ENCODE measurements at regions not wholly inside any gene's neighbourhood (a gene's known extent, or its start where the extent isn't known, plus 50 kb on each side); places are given as distances from the start of the nearest gene placed in this dataset.

GRCh38 chr4:159655547-159655946 is 552.7 kb downstream of the RAPGEF2 start:
- Histone ChIP-seq H3K27me3 (replicated peaks in 1 of 4; ENCODE audit: control extremely low read depth in 1 of 4, control insufficient read depth in 3 of 4, insufficient read depth in 4 of 4, low read length in 3 of 4) (no peaks in the 10 kb centered on the region), H3K79me2 (ENCODE audit: control insufficient read depth, insufficient read depth, low read length) (no peaks in the 10 kb centered on the region), H4K20me1 (ENCODE audit: control insufficient read depth, insufficient read depth, low read length, poor library complexity, severe bottlenecking) (no peaks in the 10 kb centered on the region), H3K36me3 (replicated peaks in 1 of 2; ENCODE audit: control extremely low read depth in 1 of 2, control insufficient read depth in 1 of 2, extremely low read depth in 1 of 2, insufficient read depth in 2 of 2, low read length in 1 of 2) (no peaks in the 10 kb centered on the region), H3K4me2 (replicated peaks; ENCODE audit: low read depth, low read length, poor library complexity, severe bottlenecking) (no peak overlapping the region), H3K4me1 (ENCODE audit: control insufficient read depth in 2 of 2, insufficient read depth in 2 of 2, low read length in 2 of 2) (no peaks in the 10 kb centered on the region), H3K27ac (ENCODE audit: low read length in 2 of 2) (no peak overlapping the region), H3K4me3 (ENCODE audit: control extremely low read depth in 1 of 5, extremely low read depth in 1 of 5, insufficient read depth in 1 of 5, low read depth in 2 of 5, low read length in 4 of 5) (no peak overlapping the region), H3K9me3 (ENCODE audit: control extremely low read depth in 1 of 3, control insufficient read depth in 2 of 3, insufficient read depth in 1 of 3, low read length in 2 of 3) (peaks cover 0 to 8% (median 1%) of the 10 kb centered on the region in 3 donors), H3K9ac (ENCODE audit: low read length) (no peak overlapping the region), H2AFZ (ENCODE audit: insufficient read depth, low read depth, low read length, poor library complexity, severe bottlenecking) (no peak overlapping the region)
- no peak for TF ChIP-seq CTCF (IDR thresholded peaks at IDR 0.05)
- TF ChIP-seq EZH2 (IDR thresholded peaks at IDR 0.05; ENCODE audit: borderline replicate concordance, insufficient read depth, low read depth, low read length, poor library complexity, severe bottlenecking) = no peak
- ChIA-PET POLR2A (no interaction called here), CTCF (no interaction called here)
- DNase-seq = no peak
- Mint-ChIP-seq H3K27ac (no peak overlapping the region), H3K4me1 (no peaks in the 10 kb centered on the region), H3K4me3 (no peak overlapping the region), H3K9me3 (ENCODE audit: insufficient read depth) (peaks cover 1% of the 10 kb centered on the region), H3K27me3 (no peaks in the 10 kb centered on the region)
- intact Hi-C loops (cut with micrococcal nuclease) = no loop called here
- 83% methylated on average over 1 of the region's 1 CpG for WGBS (ENCODE audit: insufficient coverage)
- ATAC-seq (ENCODE audit: low read depth) = no peak

- H3K4me3 ChIP-seq (ENCODE audit: control extremely low read depth in 1 of 5, extremely low read depth in 1 of 5, insufficient read depth in 1 of 5, low read depth in 2 of 5, low read length in 4 of 5) = no peak overlapping the region
- H3K36me3 ChIP-seq (replicated peaks in 1 of 2; ENCODE audit: control extremely low read depth in 1 of 2, control insufficient read depth in 1 of 2, extremely low read depth in 1 of 2, insufficient read depth in 2 of 2, low read length in 1 of 2) = no peaks in the 10 kb centered on the region
- H3K9me3 ChIP-seq (ENCODE audit: control extremely low read depth in 1 of 3, control insufficient read depth in 2 of 3, insufficient read depth in 1 of 3, low read length in 2 of 3) = peaks cover 0 to 10% (median 2%) of the 10 kb centered on the region in 3 donors
- WGBS (ENCODE audit: insufficient coverage) = 73% methylated on average over 1 of the region's 4 CpGs
- H3K27me3 Mint-ChIP-seq = no peaks in the 10 kb centered on the region
- H3K4me1 ChIP-seq (ENCODE audit: control insufficient read depth in 2 of 2, insufficient read depth in 2 of 2, low read length in 2 of 2) = no peaks in the 10 kb centered on the region
- no peaks in the 10 kb centered on the region for H3K79me2 ChIP-seq (ENCODE audit: control insufficient read depth, insufficient read depth, low read length)
- no peak overlapping the region for H3K27ac Mint-ChIP-seq
- no peak overlapping the region for H3K27ac ChIP-seq (ENCODE audit: low read length in 2 of 2)
- H3K4me1 Mint-ChIP-seq = no peaks in the 10 kb centered on the region
- intact Hi-C loops (cut with micrococcal nuclease) = no loop called here
- no peaks in the 10 kb centered on the region for H3K27me3 ChIP-seq (replicated peaks in 1 of 4; ENCODE audit: control extremely low read depth in 1 of 4, control insufficient read depth in 3 of 4, insufficient read depth in 4 of 4, low read length in 3 of 4)
- CTCF ChIA-PET = no interaction called here
- H2AFZ ChIP-seq (ENCODE audit: insufficient read depth, low read depth, low read length, poor library complexity, severe bottlenecking) = no peak overlapping the region
- POLR2A ChIA-PET = no interaction called here
- H3K9ac ChIP-seq (ENCODE audit: low read length) = no peak overlapping the region
- no peak for DNase-seq
- no peak overlapping the region for H3K4me2 ChIP-seq (replicated peaks; ENCODE audit: low read depth, low read length, poor library complexity, severe bottlenecking)
- H3K4me3 Mint-ChIP-seq = no peak overlapping the region
- H3K9me3 Mint-ChIP-seq (ENCODE audit: insufficient read depth) = no peaks in the 10 kb centered on the region
- no peaks in the 10 kb centered on the region for H4K20me1 ChIP-seq (ENCODE audit: control insufficient read depth, insufficient read depth, low read length, poor library complexity, severe bottlenecking)
- no peak for TF ChIP-seq CTCF (IDR thresholded peaks at IDR 0.05)
- no peak for TF ChIP-seq EZH2 (IDR thresholded peaks at IDR 0.05; ENCODE audit: borderline replicate concordance, insufficient read depth, low read depth, low read length, poor library complexity, severe bottlenecking)
- no peak for ATAC-seq (ENCODE audit: low read depth)
These were observed 566.2 kb downstream of the RAPGEF2 start for GRCh38 chr4:159669094-159669493.

Data from B cell (primary cell).